ENCODE measurements at regions not wholly inside any gene's neighbourhood (a gene's known extent, or its start where the extent isn't known, plus 50 kb on each side); places are given as distances from the start of the nearest gene placed in this dataset.

DNA sequence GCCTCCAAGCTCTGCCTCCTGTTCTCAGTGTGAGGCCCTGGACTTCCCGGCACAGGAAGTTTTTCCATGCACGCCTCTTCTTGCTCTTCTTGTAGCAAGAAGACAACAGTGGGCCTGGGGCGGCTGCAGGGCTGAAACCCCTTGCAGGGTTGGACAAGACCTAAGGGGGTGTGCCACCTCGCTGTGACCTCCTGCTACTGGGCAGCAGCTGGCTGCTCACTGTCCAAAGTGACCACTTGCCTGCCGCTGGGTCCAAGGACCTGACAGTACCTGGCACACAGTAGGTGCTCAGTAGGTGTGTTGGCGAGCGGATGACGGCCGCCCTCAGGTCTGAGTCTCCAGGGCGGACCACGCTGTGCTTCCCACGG is 331.6 kb downstream of the C16orf95 start:
- 91% methylated on average over 12 of the region's 12 CpGs for WGBS
- DNase-seq: no peak
- Histone ChIP-seq H3K4me1 (ENCODE audit: control insufficient read depth, insufficient read depth, low read length) (no peaks in the 10 kb centered on the region), H3K27ac (ENCODE audit: low read length) (peak overlapping the region; percentile 73), H3K27me3 (ENCODE audit: control insufficient read depth, insufficient read depth) (no peaks in the 10 kb centered on the region), H3K4me3 (ENCODE audit: low read length) (no peak overlapping the region), H3K9me3 (ENCODE audit: control insufficient read depth, low read length) (no peaks in the 10 kb centered on the region)
- intact Hi-C loops (cut with DNase I): no loop called here
- ATAC-seq: no peak

DNA sequence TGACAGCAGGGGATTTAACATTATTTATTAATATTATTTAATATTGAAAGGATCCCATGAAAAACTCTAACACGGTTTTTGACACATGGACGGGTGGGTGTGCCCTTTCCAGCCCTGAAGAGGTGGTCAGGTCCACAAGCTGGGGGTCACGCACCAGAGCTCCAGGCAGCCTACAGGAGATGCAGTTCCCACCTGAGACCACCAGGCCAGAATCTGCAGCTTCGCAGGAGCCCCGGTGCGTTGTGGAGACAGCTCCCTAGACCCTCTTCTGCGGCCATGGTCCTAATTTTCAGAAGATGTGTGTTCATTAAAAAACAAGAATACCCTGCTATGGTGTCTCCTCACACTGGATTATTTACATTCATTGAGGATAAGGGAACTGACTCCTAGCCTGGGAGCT is 331.1 kb downstream of the C16orf95 start:
- no peaks in the 10 kb centered on the region for H3K4me1 ChIP-seq (ENCODE audit: control insufficient read depth, insufficient read depth, low read length)
- H3K27ac ChIP-seq (ENCODE audit: low read length): no peak overlapping the region
- ATAC-seq (no peak), DNase-seq (no peak)
- H3K4me3 ChIP-seq (ENCODE audit: low read length): no peak overlapping the region
- H3K27me3 ChIP-seq (ENCODE audit: control insufficient read depth, insufficient read depth): no peaks in the 10 kb centered on the region
- no peaks in the 10 kb centered on the region for H3K9me3 ChIP-seq (ENCODE audit: control insufficient read depth, low read length)
- WGBS: 85% methylated on average over 7 of the region's 7 CpGs
- intact Hi-C loops (cut with DNase I): no loop called here

DNA sequence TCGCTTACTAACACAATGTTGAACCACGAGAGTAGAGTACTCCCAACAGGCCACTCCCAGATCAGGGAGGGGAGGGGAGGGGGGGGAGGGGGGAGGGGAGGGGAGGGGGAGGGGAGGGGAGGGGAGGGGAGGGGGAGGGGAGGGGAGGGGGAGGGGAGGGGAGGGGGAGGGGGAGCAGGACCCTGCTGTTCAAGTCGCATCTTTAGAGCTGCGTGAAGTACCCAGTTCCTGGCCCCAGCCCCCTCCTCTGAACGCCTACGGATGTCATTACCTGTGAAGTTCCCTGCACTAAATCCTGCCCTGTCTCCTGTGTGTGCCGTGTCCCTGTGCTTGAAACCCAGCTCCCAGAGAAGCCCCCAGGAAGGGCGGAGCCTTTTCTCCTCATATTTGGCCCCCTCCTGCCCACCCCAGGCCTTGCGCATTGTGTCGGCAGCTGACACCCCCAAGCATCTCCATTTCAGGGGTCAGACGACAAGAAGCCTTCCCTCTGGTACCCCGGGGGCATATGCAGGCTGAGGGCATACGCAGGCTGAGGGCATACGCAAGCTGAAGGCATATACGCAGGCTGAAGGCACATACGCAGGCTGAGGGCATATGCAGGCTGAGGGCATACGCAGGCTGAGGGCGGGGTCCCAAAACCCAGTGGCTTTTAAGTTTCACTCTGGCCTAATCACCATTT is 330.2 kb downstream of the C16orf95 start:
- 90% methylated on average over 18 of the region's 18 CpGs for WGBS
- intact Hi-C loops (cut with DNase I): no loop called here
- no peaks in the 10 kb centered on the region for H3K27me3 ChIP-seq (ENCODE audit: control insufficient read depth, insufficient read depth)
- no peaks in the 10 kb centered on the region for H3K4me1 ChIP-seq (ENCODE audit: control insufficient read depth, insufficient read depth, low read length)
- H3K4me3 ChIP-seq (ENCODE audit: low read length): no peak overlapping the region
- no peak for ATAC-seq
- no peak for DNase-seq
- no peak overlapping the region for H3K27ac ChIP-seq (ENCODE audit: low read length)
- no peaks in the 10 kb centered on the region for H3K9me3 ChIP-seq (ENCODE audit: control insufficient read depth, low read length)

DNA sequence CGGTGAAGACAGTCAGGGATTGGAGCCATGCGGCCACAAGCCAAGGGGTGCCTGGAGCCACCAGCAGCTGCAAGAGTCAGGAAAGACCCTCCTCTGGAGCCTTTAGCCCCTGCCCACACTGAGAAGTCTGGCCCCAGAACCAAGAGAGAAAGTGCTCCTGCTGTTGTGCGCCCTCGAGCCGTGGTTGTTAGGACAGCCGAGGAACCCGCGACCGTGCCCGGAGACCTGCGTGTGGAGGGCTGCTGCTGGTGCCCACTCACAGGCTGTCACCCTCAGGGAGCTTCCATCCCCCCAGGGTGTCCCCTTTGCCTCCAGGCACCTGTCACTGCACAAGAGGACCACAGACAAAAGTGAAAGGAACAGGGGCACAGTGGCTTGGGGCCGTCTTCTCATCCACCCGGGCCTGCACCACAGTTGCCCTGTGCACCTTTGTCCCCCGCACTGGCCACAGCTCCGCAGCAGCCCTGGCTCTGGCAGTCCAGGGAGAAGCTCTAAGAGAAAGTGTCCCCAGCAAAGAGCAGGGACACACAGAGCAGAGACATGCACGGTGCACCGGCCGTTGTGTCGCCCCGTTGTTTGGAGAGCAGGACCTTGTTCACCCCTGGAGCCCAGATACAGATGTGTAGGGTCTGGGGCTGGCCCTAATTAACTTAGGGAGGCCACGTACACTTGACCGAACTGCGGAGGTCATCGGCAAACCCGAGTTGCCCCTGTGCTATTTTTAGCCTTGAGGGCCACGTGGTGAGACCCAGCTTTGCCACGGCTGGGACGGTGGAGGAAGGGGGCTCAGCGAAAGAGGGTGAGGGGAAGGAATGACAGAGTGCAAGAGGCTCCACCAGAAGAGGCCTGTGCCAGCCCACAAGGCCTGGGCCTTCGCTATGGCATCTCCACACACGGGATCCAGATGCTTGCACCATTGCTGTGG is 329.2 kb downstream of the C16orf95 start:
- Histone ChIP-seq H3K27ac (ENCODE audit: low read length) (no peak overlapping the region), H3K4me1 (ENCODE audit: control insufficient read depth, insufficient read depth, low read length) (no peaks in the 10 kb centered on the region), H3K9me3 (ENCODE audit: control insufficient read depth, low read length) (no peaks in the 10 kb centered on the region), H3K4me3 (ENCODE audit: low read length) (no peak overlapping the region), H3K27me3 (ENCODE audit: control insufficient read depth, insufficient read depth) (no peaks in the 10 kb centered on the region)
- intact Hi-C loops (cut with DNase I): no loop called here
- 77% methylated on average over 31 of the region's 31 CpGs for WGBS
- ATAC-seq (peak in 1 of 2 donors; percentile 8), DNase-seq (no peak)

DNA sequence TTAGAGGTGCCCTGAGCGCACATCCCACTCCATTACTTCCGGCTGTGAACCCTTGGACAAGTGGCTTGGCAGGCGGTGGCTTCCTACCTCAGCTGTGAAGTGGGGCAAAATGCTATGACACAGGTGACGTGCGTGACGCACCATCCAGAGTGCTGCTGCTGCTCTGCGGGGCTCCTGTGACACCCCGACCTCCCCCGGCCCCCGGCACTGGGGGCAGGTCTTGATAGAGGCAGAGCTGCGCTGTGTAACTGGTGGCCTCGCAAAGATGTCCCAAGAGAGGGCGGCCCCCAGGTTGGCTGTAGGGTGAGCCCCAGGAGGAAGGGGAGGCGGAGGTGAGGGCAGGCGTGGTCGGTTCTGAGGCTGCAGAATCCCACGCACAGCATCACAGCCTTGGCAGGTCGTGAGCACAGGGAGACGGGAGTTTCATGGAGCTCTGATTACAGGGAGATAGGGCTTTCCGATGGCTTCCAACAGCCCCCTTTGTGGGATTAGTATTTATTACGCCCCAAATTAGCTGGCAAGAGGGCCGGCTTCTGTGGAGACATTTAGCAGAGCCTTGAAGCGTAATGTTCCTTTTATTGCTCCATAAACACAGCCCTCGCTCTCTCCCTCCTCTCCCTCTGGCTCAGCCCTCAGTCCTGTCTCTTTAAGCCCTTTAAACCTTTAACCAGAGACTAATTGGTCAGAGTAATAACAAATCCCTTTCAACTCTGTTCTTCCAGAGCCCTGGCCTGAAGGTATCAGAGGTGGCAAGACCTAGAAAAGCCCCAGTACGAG is 328.1 kb downstream of the C16orf95 start:
- Histone ChIP-seq H3K27ac (ENCODE audit: low read length) (no peak overlapping the region), H3K4me1 (ENCODE audit: control insufficient read depth, insufficient read depth, low read length) (no peaks in the 10 kb centered on the region), H3K9me3 (ENCODE audit: control insufficient read depth, low read length) (no peaks in the 10 kb centered on the region), H3K27me3 (ENCODE audit: control insufficient read depth, insufficient read depth) (no peaks in the 10 kb centered on the region), H3K4me3 (ENCODE audit: low read length) (no peak overlapping the region)
- no peak for ATAC-seq
- no peak for DNase-seq
- WGBS: 89% methylated on average over 25 of the region's 25 CpGs
- intact Hi-C loops (cut with DNase I): no loop called here

DNA sequence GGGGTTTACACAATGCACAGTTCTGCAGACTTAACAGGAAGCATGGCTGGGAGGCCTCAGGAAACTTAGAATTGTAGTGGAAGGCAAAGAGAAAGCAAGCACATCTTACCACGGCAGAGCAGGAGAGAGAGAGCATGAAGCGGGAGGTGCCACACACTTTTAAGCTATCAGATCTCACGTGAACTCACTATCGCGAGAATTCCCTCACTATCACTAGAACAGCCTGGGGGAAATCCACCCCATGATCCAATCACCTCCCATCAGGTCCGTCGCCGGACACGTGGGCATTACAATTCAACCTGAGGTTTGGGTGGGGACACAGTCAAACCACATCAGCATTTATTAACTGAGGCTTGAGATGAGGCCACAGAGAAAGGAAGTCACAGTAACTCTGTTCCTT is 326.7 kb downstream of the C16orf95 start:
- 66% methylated on average over 9 of the region's 9 CpGs for WGBS
- ATAC-seq: no peak
- H3K27me3 ChIP-seq (ENCODE audit: control insufficient read depth, insufficient read depth): no peaks in the 10 kb centered on the region

DNA sequence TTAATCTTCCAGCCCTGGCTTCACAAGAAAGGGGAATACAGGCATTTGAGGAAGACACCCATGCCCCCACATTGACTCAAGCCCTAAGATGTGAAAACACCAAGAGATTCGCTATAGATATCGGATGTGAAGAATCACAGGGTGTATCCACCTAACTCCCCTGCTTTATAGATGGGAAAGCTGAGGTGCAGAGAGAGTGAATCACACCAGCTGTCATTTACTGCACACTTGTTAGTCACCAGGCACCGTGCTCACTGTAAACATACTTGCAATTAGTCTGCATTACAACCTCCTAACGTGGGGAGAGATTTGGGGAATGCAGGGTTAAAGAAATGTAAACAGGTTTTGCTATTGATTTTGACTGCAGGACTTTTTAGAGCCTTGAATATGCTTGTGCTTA is 325.5 kb downstream of the C16orf95 start:
- no peak overlapping the region for H3K27ac ChIP-seq (ENCODE audit: low read length)
- H3K27me3 ChIP-seq (ENCODE audit: control insufficient read depth, insufficient read depth): no peaks in the 10 kb centered on the region
- intact Hi-C loops (cut with DNase I): no loop called here
- no peak overlapping the region for H3K4me3 ChIP-seq (ENCODE audit: low read length)
- no peaks in the 10 kb centered on the region for H3K4me1 ChIP-seq (ENCODE audit: control insufficient read depth, insufficient read depth, low read length)
- ATAC-seq (no peak), DNase-seq (no peak)
- H3K9me3 ChIP-seq (ENCODE audit: control insufficient read depth, low read length): no peaks in the 10 kb centered on the region
- 82% methylated on average over 4 of the region's 4 CpGs for WGBS

More for the DNA sequence above, 326.7 kb downstream of the C16orf95 start:
- H3K4me1 ChIP-seq (ENCODE audit: control insufficient read depth, insufficient read depth, low read length): no peaks in the 10 kb centered on the region
- intact Hi-C loops (cut with DNase I): no loop called here
- H3K9me3 ChIP-seq (ENCODE audit: control insufficient read depth, low read length): no peaks in the 10 kb centered on the region
- H3K27ac ChIP-seq (ENCODE audit: low read length): no peak overlapping the region
- no peak overlapping the region for H3K4me3 ChIP-seq (ENCODE audit: low read length)
- no peak for DNase-seq

DNA sequence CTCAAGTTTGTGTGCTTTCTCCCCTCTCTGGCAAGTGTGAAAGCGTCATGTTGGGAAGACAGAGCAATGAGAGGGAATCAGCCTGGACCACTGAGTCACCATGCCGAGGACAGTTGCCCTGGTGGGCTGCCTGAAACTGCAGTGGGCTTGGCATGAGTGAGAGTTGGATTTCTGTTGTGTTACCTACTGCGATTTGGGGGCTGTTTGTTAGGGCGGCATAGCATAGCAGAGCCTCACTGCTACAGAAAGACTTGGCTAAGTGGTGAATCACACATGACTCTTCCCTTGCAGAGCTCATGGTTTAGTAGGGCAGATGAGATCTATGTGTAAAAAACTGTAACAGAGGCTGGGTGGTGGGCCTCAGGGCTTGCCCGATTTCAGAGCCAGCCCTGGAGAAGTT is 324.6 kb downstream of the C16orf95 start:
- DNase-seq: no peak
- H3K4me3 ChIP-seq (ENCODE audit: low read length): no peak overlapping the region
- H3K4me1 ChIP-seq (ENCODE audit: control insufficient read depth, insufficient read depth, low read length): no peaks in the 10 kb centered on the region
- H3K9me3 ChIP-seq (ENCODE audit: control insufficient read depth, low read length): no peaks in the 10 kb centered on the region
- no peak for ATAC-seq
- H3K27ac ChIP-seq (ENCODE audit: low read length): no peak overlapping the region
- intact Hi-C loops (cut with DNase I): no loop called here
- H3K27me3 ChIP-seq (ENCODE audit: control insufficient read depth, insufficient read depth): no peaks in the 10 kb centered on the region
- WGBS: 93% methylated on average over 5 of the region's 5 CpGs

DNA sequence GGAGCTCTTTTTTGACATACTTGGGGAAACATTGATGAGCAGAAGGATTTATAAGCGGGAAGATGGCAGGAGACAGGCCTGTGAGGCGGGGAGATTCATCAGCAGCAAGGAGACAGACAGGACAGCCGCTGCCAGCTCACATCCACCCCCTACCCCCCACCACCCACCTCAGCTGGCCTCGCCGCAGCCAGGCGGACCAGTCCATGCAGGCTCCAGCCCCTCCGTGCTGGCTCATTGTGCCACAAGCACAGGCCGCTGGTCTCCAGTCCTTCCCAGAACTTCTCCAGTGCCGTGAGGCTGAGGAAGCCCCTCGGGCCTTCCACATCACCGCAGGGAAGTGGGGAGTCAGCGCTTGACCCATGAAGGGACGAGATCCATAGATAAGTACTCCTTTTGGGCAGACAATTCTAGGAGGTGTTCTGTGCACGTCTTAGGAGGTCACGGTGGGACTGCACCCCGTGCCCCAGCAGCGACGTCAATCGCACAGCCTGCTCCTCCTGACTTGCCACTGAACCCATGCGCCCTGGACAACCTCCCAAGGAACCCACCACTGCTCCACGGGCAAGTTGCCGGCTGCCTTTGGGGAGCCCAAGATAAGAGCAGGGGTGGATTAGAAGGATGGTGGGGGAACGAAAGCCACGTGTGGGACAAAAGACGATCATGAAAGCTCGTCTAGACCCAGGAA is 323.6 kb downstream of the C16orf95 start:
- H3K9me3 ChIP-seq (ENCODE audit: control insufficient read depth, low read length): no peaks in the 10 kb centered on the region
- H3K27me3 ChIP-seq (ENCODE audit: control insufficient read depth, insufficient read depth): no peaks in the 10 kb centered on the region
- H3K4me3 ChIP-seq (ENCODE audit: low read length): no peak overlapping the region
- ATAC-seq (no peak), DNase-seq (no peak)
- H3K4me1 ChIP-seq (ENCODE audit: control insufficient read depth, insufficient read depth, low read length): no peaks in the 10 kb centered on the region
- H3K27ac ChIP-seq (ENCODE audit: low read length): no peak overlapping the region
- WGBS: 90% methylated on average over 26 of the region's 26 CpGs
- intact Hi-C loops (cut with DNase I): no loop called here

DNA sequence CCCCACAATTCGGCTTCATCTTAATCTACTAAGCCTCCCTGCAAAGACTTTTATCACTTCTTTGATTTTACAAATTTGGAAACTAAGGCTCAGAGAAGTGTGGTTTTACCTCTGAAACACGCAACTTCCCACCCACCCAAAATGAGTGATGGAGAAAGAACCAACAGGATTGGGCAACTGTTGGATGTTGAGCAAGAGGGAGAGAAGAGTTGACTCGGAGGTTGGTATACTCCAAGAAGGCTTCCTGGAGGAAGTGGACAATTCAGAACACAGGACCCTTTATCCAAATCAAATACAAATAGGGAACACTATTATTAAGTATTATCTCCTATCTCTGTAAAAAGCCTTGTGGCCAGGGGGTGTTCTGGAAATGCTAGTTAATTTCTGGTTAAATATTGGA is 323.0 kb downstream of the C16orf95 start:
- ATAC-seq: no peak

More for the DNA sequence above, 323.0 kb downstream of the C16orf95 start:
- H3K27ac ChIP-seq (ENCODE audit: low read length): no peak overlapping the region
- H3K9me3 ChIP-seq (ENCODE audit: control insufficient read depth, low read length): no peaks in the 10 kb centered on the region
- no peak overlapping the region for H3K4me3 ChIP-seq (ENCODE audit: low read length)
- intact Hi-C loops (cut with DNase I): no loop called here
- WGBS: 68% methylated on average over 3 of the region's 3 CpGs
- H3K27me3 ChIP-seq (ENCODE audit: control insufficient read depth, insufficient read depth): no peaks in the 10 kb centered on the region
- no peaks in the 10 kb centered on the region for H3K4me1 ChIP-seq (ENCODE audit: control insufficient read depth, insufficient read depth, low read length)
- no peak for DNase-seq

Data from right cardiac atrium (tissue), 5 donors.